IMR-90 (cell line): ENCODE measurements at regions not wholly inside any gene's neighbourhood (a gene's known extent, or its start where the extent isn't known, plus 50 kb on each side); places are given as distances from the start of the nearest gene placed in this dataset.

Experiments
- ATAC-seq: fragments of 200-7000 bp; cut with Tn5 transposase; 2 replicates; pipeline ENCODE4 v1.9.1; 2020; ENCODE audit warnings: low read depth, mild to moderate bottlenecking, moderate library complexity
- BruUV-seq: library from RNA; stranded (reverse); fragments of 400-500 nt; replicated peaks from 2 replicates; lab custom pipeline; 2021; lab: Mats Ljungman, UMichigan
- CTCF ChIA-PET: fragments of 300-600 bp; formaldehyde crosslinking; extraction: SDS; loops from one replicate; lab custom pipeline; 2021; ENCODE audit warnings: antibody characterized with exemption; lab: Yijun Ruan, JAX
- POLR2A ChIA-PET: fragments of 300-600 bp; sonication (Branson Sonifier 250); formaldehyde crosslinking; loops from one replicate; lab custom pipeline; 2022; ENCODE audit warnings: antibody characterized with exemption; ENCODE audit not compliant: unreplicated experiment; lab: Charles Lee
- DNase-seq: peaks from one replicate; pipeline ENCODE4 v3.0.0; 2013
- H2AFZ ChIP-seq: replicated peaks from 2 replicates; pipeline ENCODE3; 2013; ENCODE audit warnings: low read length, mild to moderate bottlenecking; ENCODE audit not compliant: poor library complexity
- H2AK5ac ChIP-seq: 2 replicates; pipeline ENCODE4 v1.6.1; 2013; ENCODE audit warnings: low read depth, low read length, inconsistent platforms
- H2AK9ac ChIP-seq: replicated peaks from 2 replicates; pipeline ENCODE3; 2013; ENCODE audit warnings: mild to moderate bottlenecking, low read depth, low read length, moderate library complexity; ENCODE audit not compliant: poor library complexity
- H2BK120ac ChIP-seq: 2 replicates; pipeline ENCODE4 v1.6.1; 2013; ENCODE audit warnings: low read depth, low read length, inconsistent platforms
- H2BK15ac ChIP-seq: 3 replicates; pipeline ENCODE4 v1.6.1; 2013; ENCODE audit warnings: low read depth, low read length, inconsistent platforms
- H2BK20ac ChIP-seq: 2 replicates; pipeline ENCODE4 v1.6.1; 2013; ENCODE audit warnings: low read depth, mild to moderate bottlenecking, inconsistent platforms, low read length, moderate library complexity
- H2BK5ac ChIP-seq: 2 replicates; pipeline ENCODE4 v1.6.1; 2013; ENCODE audit warnings: mild to moderate bottlenecking, low read depth, low read length, inconsistent platforms; ENCODE audit not compliant: poor library complexity, severe bottlenecking
- H3K14ac ChIP-seq: replicated peaks from 2 replicates; pipeline ENCODE4 v1.6.1; 2013; ENCODE audit warnings: low read depth, low read length, inconsistent platforms
- H3K18ac ChIP-seq: 2 replicates; pipeline ENCODE4 v1.6.1; 2013; ENCODE audit warnings: low read depth, low read length, control low read depth
- H3K23ac ChIP-seq: 2 replicates; pipeline ENCODE4 v1.6.1; 2013; ENCODE audit warnings: low read depth, low read length, inconsistent platforms
- H3K27ac ChIP-seq: 2 replicates; pipeline ENCODE4 v1.5.1; 2013; ENCODE audit warnings: mild to moderate bottlenecking, control low read depth, low read length; ENCODE audit not compliant: insufficient read depth
- H3K27me3 ChIP-seq: 2 replicates; pipeline ENCODE4 v1.6.1; 2013; ENCODE audit warnings: low read length; ENCODE audit not compliant: control insufficient read depth, insufficient read depth
- H3K36me3 ChIP-seq: 2 replicates; pipeline ENCODE4 v1.6.1; 2013; ENCODE audit warnings: low read length, mixed read lengths; ENCODE audit not compliant: control insufficient read depth, insufficient read depth
- H3K4ac ChIP-seq: 2 replicates; pipeline ENCODE4 v1.6.1; 2013; ENCODE audit warnings: low read depth, low read length, inconsistent platforms
- H3K4me1 ChIP-seq: 2 replicates; pipeline ENCODE4 v1.6.1; 2013; ENCODE audit warnings: low read length, mixed read lengths; ENCODE audit not compliant: control insufficient read depth, insufficient read depth
- H3K4me2 ChIP-seq: 2 replicates; pipeline ENCODE4 v1.6.1; 2013; ENCODE audit warnings: low read depth, mild to moderate bottlenecking, control low read depth, low read length, moderate library complexity
- H3K4me3 ChIP-seq: 2 replicates; pipeline ENCODE4 v1.5.1; 2013; ENCODE audit warnings: low read depth, mild to moderate bottlenecking, control low read depth, low read length, moderate library complexity; ENCODE audit not compliant: insufficient read depth
- H3K56ac ChIP-seq: 2 replicates; pipeline ENCODE4 v1.6.1; 2013; ENCODE audit warnings: low read length, inconsistent platforms; ENCODE audit not compliant: insufficient read depth; ENCODE audit errors: extremely low read depth
- H3K79me1 ChIP-seq, 2 experiments: 2 replicates each; pipeline ENCODE4 v1.6.1; 2013; ENCODE audit warnings: low read length in 2 of 2, inconsistent platforms in 1 of 2, low read depth in 1 of 2
- H3K9ac ChIP-seq: 2 replicates; pipeline ENCODE4 v1.6.1; 2013; ENCODE audit warnings: low read depth, low read length, control low read depth
- H3K9me1 ChIP-seq: 2 replicates; pipeline ENCODE4 v1.6.1; 2013; ENCODE audit warnings: low read length, inconsistent platforms; ENCODE audit not compliant: insufficient read depth
- H3K9me3 ChIP-seq: 2 replicates; pipeline ENCODE4 v1.6.1; 2013; ENCODE audit warnings: low read length; ENCODE audit not compliant: control insufficient read depth, insufficient read depth
- H4K20me1 ChIP-seq: 2 replicates; pipeline ENCODE4 v1.6.1; 2013; ENCODE audit warnings: low read length, inconsistent platforms; ENCODE audit not compliant: insufficient read depth
- H4K5ac ChIP-seq: 2 replicates; pipeline ENCODE4 v1.6.1; 2013; ENCODE audit warnings: mild to moderate bottlenecking, low read depth, low read length, control low read depth
- H4K8ac ChIP-seq, 2 experiments: 2 replicates each; pipeline ENCODE4 v1.6.1; 2013; ENCODE audit warnings: low read depth in 2 of 2, low read length in 2 of 2, control low read depth in 1 of 2, inconsistent platforms in 1 of 2
- H4K91ac ChIP-seq: 2 replicates; pipeline ENCODE4 v1.6.1; 2013; ENCODE audit warnings: low read depth, low read length, inconsistent platforms; ENCODE audit not compliant: insufficient read depth
- BHLHE40 ChIP-seq: fragments of 150-350 bp; IDR thresholded peaks from 2 replicates; pipeline ENCODE4 v1.6.1; 2016; ENCODE audit warnings: mild to moderate bottlenecking, low read depth, low read length
- CHD1 ChIP-seq: IDR thresholded peaks from 2 replicates; pipeline ENCODE4 v1.6.1; 2012; ENCODE audit warnings: low read depth, low read length, improper control_type of control experiment
- FOS ChIP-seq: fragments of 150-350 bp; IDR thresholded peaks from 2 replicates; pipeline ENCODE4 v1.6.1; 2016; ENCODE audit warnings: low read depth, low read length
- MAZ ChIP-seq: IDR thresholded peaks from 2 replicates; pipeline ENCODE4 v1.6.1; 2012; ENCODE audit warnings: low read depth, mild to moderate bottlenecking, low read length, improper control_type of control experiment, moderate library complexity, borderline replicate concordance
- NFE2L2 ChIP-seq: fragments of 150-350 bp; IDR thresholded peaks from 2 replicates; pipeline ENCODE4 v1.6.1; 2016; ENCODE audit warnings: low read depth, mild to moderate bottlenecking, low read length
- POLR2A ChIP-seq: IDR thresholded peaks from 2 replicates; pipeline ENCODE4 v1.6.1; 2012; ENCODE audit warnings: mild to moderate bottlenecking, low read depth, low read length
- RAD21 ChIP-seq: IDR thresholded peaks from 2 replicates; pipeline ENCODE4 v1.6.1; 2012; ENCODE audit warnings: low read length, improper control_type of control experiment
- RCOR1 ChIP-seq: IDR thresholded peaks from 2 replicates; pipeline ENCODE4 v1.6.1; 2012; ENCODE audit warnings: mild to moderate bottlenecking, low read length, improper control_type of control experiment; ENCODE audit not compliant: insufficient replicate concordance
- RFX5 ChIP-seq: IDR thresholded peaks from 2 replicates; pipeline ENCODE4 v1.8.0; 2012; ENCODE audit warnings: low read depth, mild to moderate bottlenecking, low read length, moderate library complexity
- SMC3 ChIP-seq: fragments of 150-350 bp; IDR thresholded peaks from 2 replicates; pipeline ENCODE4 v1.6.1; 2016; ENCODE audit warnings: low read depth, mild to moderate bottlenecking, antibody characterized with exemption, low read length, moderate library complexity
- WGBS, 2 experiments: methylation state at CpG; one replicate each; pipeline versions ENCODE4 v1.1.5 to v1.1.7; 2013; ENCODE audit warnings: missing lambda C conversion rate in 2 of 2; ENCODE audit not compliant: insufficient read length in 1 of 2; ENCODE audit errors: extremely low coverage in 2 of 2; 5-methylcytosine and 5-hydroxymethylcytosine counted together
- dilution Hi-C: fragments of 300-500 bp; cut with HindIII; formaldehyde crosslinking; loops from one replicate; pipeline ENCODE4 v1.14.3; 2018; ENCODE audit warnings: low sequenced_read_pairs; ENCODE audit not compliant: unreplicated experiment
- in situ Hi-C: fragments of 300-500 bp; cut with MboI; formaldehyde crosslinking; loops from 3 replicates; pipeline ENCODE4 v1.14.3; 2019; ENCODE audit warnings: low sequenced_read_pairs, inconsistent platforms, mixed read lengths
- intact Hi-C: fragments of 100-400 bp; cut with micrococcal nuclease; formaldehyde crosslinking; loops from 2 replicates; pipeline ENCODE4 v1.10.0; 2022
- TF ChIP-seq, protein P1 (sequence below): fragments of 150-350 bp; IDR thresholded peaks from 2 replicates; pipeline ENCODE4 v1.6.1; 2016; ENCODE audit warnings: low read depth, mild to moderate bottlenecking, low read length, moderate library complexity, borderline replicate concordance
- TF ChIP-seq, protein P2 (sequence below): conservative IDR thresholded peaks from 2 replicates; pipeline ENCODE4 v1.5.1; 2012; ENCODE audit warnings: mild to moderate bottlenecking, low read depth, low read length, improper control_type of control experiment

DNA sequence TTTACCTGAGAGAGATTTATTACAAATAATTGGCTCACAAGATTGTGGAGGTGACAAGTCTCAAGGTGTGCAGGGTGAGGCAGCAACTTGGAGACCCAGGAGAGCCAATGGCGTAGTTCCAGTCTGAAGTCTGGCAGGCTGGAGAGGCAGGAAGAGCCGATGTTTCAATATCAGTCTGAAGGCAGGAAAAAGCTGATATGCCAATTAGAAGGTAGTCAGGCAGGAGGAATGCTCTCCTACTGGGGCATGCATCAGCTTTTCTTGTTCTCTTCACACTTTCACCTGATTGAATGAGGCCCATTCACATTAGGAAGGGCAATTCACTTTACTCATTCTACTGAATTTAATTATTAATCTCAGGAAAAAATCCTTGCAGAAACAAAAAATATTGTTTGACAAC is 1351.7 kb upstream of the ADGRL3 start:
- H2BK5ac ChIP-seq = no peak overlapping the region
- H3K23ac ChIP-seq = no peak overlapping the region
- no peak overlapping the region for H4K5ac ChIP-seq
- H2AK9ac ChIP-seq = no peak overlapping the region
- no peaks in the 10 kb centered on the region for H3K27me3 ChIP-seq
- H3K79me1 ChIP-seq = no peaks in the 10 kb centered on the region
- in situ Hi-C loops (no loop called here), dilution Hi-C loops (no loop called here), intact Hi-C loops (no loop called here)
- no peak overlapping the region for H4K91ac ChIP-seq
- no TSS peak for BruUV-seq
- CTCF ChIA-PET = no interaction called here
- no peak overlapping the region for H2AFZ ChIP-seq
- H4K8ac ChIP-seq = no peak overlapping the region
- no peaks in the 10 kb centered on the region for H3K4me1 ChIP-seq
- no peak overlapping the region for H3K4me2 ChIP-seq
- H3K9ac ChIP-seq = no peak overlapping the region
- DNase-seq (no peak), ATAC-seq (no peak)
- H2BK20ac ChIP-seq = no peak overlapping the region
- H3K36me3 ChIP-seq = no peaks in the 10 kb centered on the region
- no peak overlapping the region for H2BK15ac ChIP-seq
- no peaks in the 10 kb centered on the region for H3K9me1 ChIP-seq
- no peak overlapping the region for H2AK5ac ChIP-seq
- POLR2A ChIA-PET = no interaction called here
- no peak overlapping the region for H3K14ac ChIP-seq
- H4K20me1 ChIP-seq = no peaks in the 10 kb centered on the region
- no peak overlapping the region for H3K27ac ChIP-seq
- no peak overlapping the region for H2BK120ac ChIP-seq
- WGBS, 2 experiments = no CpG with 5 or more reads among the region's 2 CpGs
- no peaks in the 10 kb centered on the region; the same call in 1 of the 2 replicates for H3K9me3 ChIP-seq
- no peak overlapping the region for H3K18ac ChIP-seq
- H3K4me3 ChIP-seq = no peak overlapping the region
- no peak for TF ChIP-seq NFE2L2
- TF ChIP-seq RAD21 = no peak
- no peak for TF ChIP-seq MAZ
- no peak for TF ChIP-seq RFX5
- TF ChIP-seq BHLHE40 = no peak
- TF ChIP-seq, protein P1, sequence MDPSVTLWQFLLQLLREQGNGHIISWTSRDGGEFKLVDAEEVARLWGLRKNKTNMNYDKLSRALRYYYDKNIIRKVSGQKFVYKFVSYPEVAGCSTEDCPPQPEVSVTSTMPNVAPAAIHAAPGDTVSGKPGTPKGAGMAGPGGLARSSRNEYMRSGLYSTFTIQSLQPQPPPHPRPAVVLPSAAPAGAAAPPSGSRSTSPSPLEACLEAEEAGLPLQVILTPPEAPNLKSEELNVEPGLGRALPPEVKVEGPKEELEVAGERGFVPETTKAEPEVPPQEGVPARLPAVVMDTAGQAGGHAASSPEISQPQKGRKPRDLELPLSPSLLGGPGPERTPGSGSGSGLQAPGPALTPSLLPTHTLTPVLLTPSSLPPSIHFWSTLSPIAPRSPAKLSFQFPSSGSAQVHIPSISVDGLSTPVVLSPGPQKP = no peak
- TF ChIP-seq SMC3 = no peak
- TF ChIP-seq RCOR1 = no peak
- no peak for TF ChIP-seq POLR2A
- no peak for TF ChIP-seq CHD1
- TF ChIP-seq, protein P2, sequence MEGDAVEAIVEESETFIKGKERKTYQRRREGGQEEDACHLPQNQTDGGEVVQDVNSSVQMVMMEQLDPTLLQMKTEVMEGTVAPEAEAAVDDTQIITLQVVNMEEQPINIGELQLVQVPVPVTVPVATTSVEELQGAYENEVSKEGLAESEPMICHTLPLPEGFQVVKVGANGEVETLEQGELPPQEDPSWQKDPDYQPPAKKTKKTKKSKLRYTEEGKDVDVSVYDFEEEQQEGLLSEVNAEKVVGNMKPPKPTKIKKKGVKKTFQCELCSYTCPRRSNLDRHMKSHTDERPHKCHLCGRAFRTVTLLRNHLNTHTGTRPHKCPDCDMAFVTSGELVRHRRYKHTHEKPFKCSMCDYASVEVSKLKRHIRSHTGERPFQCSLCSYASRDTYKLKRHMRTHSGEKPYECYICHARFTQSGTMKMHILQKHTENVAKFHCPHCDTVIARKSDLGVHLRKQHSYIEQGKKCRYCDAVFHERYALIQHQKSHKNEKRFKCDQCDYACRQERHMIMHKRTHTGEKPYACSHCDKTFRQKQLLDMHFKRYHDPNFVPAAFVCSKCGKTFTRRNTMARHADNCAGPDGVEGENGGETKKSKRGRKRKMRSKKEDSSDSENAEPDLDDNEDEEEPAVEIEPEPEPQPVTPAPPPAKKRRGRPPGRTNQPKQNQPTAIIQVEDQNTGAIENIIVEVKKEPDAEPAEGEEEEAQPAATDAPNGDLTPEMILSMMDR = no peak
- TF ChIP-seq FOS = no peak
- no peak overlapping the region for H3K56ac ChIP-seq
- H3K4ac ChIP-seq = no peak overlapping the region
